H9 (cell line): ENCODE measurements at regions not wholly inside any gene's neighbourhood (a gene's known extent, or its start where the extent isn't known, plus 50 kb on each side); places are given as distances from the start of the nearest gene placed in this dataset.

Source experiments
- DNase-seq: peaks from one replicate; pipeline ENCODE4 v3.0.0-alpha.2; 2017
- H2AFZ ChIP-seq: one replicate; pipeline ENCODE4 v1.6.1; 2013; ENCODE audit warnings: mild to moderate bottlenecking, low read length, control low read depth, moderate library complexity
- H2AK5ac ChIP-seq: 2 replicates; pipeline ENCODE4 v1.6.1; 2013; ENCODE audit warnings: low read length, control low read depth, mixed read lengths; ENCODE audit not compliant: insufficient read length
- H2BK120ac ChIP-seq: one replicate; pipeline ENCODE4 v1.6.1; 2013; ENCODE audit warnings: low read depth, mild to moderate bottlenecking, low read length, control low read depth, inconsistent platforms; ENCODE audit not compliant: poor library complexity, severe bottlenecking
- H2BK12ac ChIP-seq: 2 replicates; pipeline ENCODE4 v1.6.1; 2013; ENCODE audit warnings: low read length, control low read depth, mixed read lengths, low read depth; ENCODE audit not compliant: insufficient read length
- H2BK15ac ChIP-seq: 2 replicates; pipeline ENCODE4 v1.6.1; 2013; ENCODE audit warnings: low read depth, low read length, control low read depth
- H2BK20ac ChIP-seq: one replicate; pipeline ENCODE4 v1.6.1; 2013; ENCODE audit warnings: low read depth, mild to moderate bottlenecking, low read length, control low read depth, inconsistent platforms; ENCODE audit not compliant: poor library complexity, severe bottlenecking
- H2BK5ac ChIP-seq: 2 replicates; pipeline ENCODE4 v1.6.1; 2013; ENCODE audit warnings: low read length, control low read depth, mixed read lengths; ENCODE audit not compliant: insufficient read length
- H3K14ac ChIP-seq: 2 replicates; pipeline ENCODE4 v1.6.1; 2013; ENCODE audit warnings: low read length, control low read depth; ENCODE audit not compliant: insufficient read depth
- H3K18ac ChIP-seq: 2 replicates; pipeline ENCODE4 v1.6.1; 2013; ENCODE audit warnings: low read depth, mild to moderate bottlenecking, mixed read lengths, low read length, control low read depth; ENCODE audit not compliant: insufficient read length
- H3K23ac ChIP-seq: 2 replicates; pipeline ENCODE4 v1.6.1; 2013; ENCODE audit warnings: low read length, control low read depth, mixed read lengths, low read depth; ENCODE audit not compliant: insufficient read length
- H3K23me2 ChIP-seq: 2 replicates; pipeline ENCODE4 v1.6.1; 2013; ENCODE audit warnings: low read depth, mild to moderate bottlenecking, mixed read lengths, low read length, control low read depth; ENCODE audit not compliant: insufficient read length, poor library complexity, severe bottlenecking
- H3K27ac ChIP-seq: 2 replicates; pipeline ENCODE4 v1.5.1; 2013; ENCODE audit warnings: low read length, control low read depth, mixed read lengths, low read depth; ENCODE audit not compliant: insufficient read length
- H3K27me3 ChIP-seq: 2 replicates; pipeline ENCODE4 v1.6.1; 2013; ENCODE audit warnings: low read length, control low read depth, inconsistent platforms; ENCODE audit not compliant: insufficient read depth
- H3K4ac ChIP-seq: 2 replicates; pipeline ENCODE4 v1.6.1; 2013; ENCODE audit warnings: low read depth, mild to moderate bottlenecking, control low read depth, inconsistent platforms, low read length, moderate library complexity
- H3K4me1 ChIP-seq: 2 replicates; pipeline ENCODE4 v1.6.1; 2013; ENCODE audit warnings: low read length, control low read depth, inconsistent platforms; ENCODE audit not compliant: insufficient read depth
- H3K4me2 ChIP-seq: 2 replicates; pipeline ENCODE4 v1.6.1; 2013; ENCODE audit warnings: low read length, control low read depth, mixed read lengths; ENCODE audit not compliant: insufficient read length, insufficient read depth
- H3K56ac ChIP-seq: 2 replicates; pipeline ENCODE4 v1.6.1; 2013; ENCODE audit warnings: low read depth, mild to moderate bottlenecking, mixed read lengths, low read length, control low read depth; ENCODE audit not compliant: insufficient read length
- H3K79me1 ChIP-seq: 2 replicates; pipeline ENCODE4 v1.6.1; 2013; ENCODE audit warnings: low read depth, mild to moderate bottlenecking, moderate library complexity, low read length, control low read depth, inconsistent platforms; ENCODE audit not compliant: insufficient read depth, poor library complexity, severe bottlenecking
- H3K79me2 ChIP-seq: 2 replicates; pipeline ENCODE4 v1.6.1; 2013; ENCODE audit warnings: low read length, control low read depth, inconsistent platforms; ENCODE audit not compliant: insufficient read depth
- H3K9ac ChIP-seq: 2 replicates; pipeline ENCODE4 v1.6.1; 2013; ENCODE audit warnings: low read length, control low read depth, mixed read lengths; ENCODE audit not compliant: insufficient read length; ENCODE audit errors: extremely low read depth
- H3K9me3 ChIP-seq: one replicate; pipeline ENCODE4 v1.6.1; 2013; ENCODE audit warnings: low read depth, low read length, inconsistent platforms; ENCODE audit not compliant: control insufficient read depth
- H3T11ph ChIP-seq: one replicate; pipeline ENCODE4 v1.6.1; 2013; ENCODE audit warnings: mild to moderate bottlenecking, low read length, control low read depth, inconsistent platforms
- H4K20me1 ChIP-seq: one replicate; pipeline ENCODE4 v1.6.1; 2013; ENCODE audit not compliant: control insufficient read depth, insufficient read length, insufficient read depth
- H4K5ac ChIP-seq: 2 replicates; pipeline ENCODE4 v1.6.1; 2013; ENCODE audit warnings: low read depth, mild to moderate bottlenecking, mixed read lengths, low read length, control low read depth; ENCODE audit not compliant: insufficient read length
- H4K8ac ChIP-seq: replicated peaks from 2 replicates; pipeline ENCODE4 v1.6.1; 2013; ENCODE audit warnings: low read length, control low read depth, mixed read lengths, low read depth; ENCODE audit not compliant: insufficient read length
- H4K91ac ChIP-seq: 2 replicates; pipeline ENCODE4 v1.6.1; 2013; ENCODE audit warnings: low read depth, mild to moderate bottlenecking, moderate library complexity, mixed read lengths, low read length, control low read depth; ENCODE audit not compliant: insufficient read length
- H3K27ac Mint-ChIP-seq, 3 experiments: 2 replicates in 2 of 3; 3 replicates in 1 of 3; pipeline ENCODE4 v1.8.0; 2020 to 2021; ENCODE audit warnings: mixed read lengths in 3 of 3, mild to moderate bottlenecking in 1 of 3, moderate library complexity in 1 of 3
- H3K27me3 Mint-ChIP-seq: 2 replicates; pipeline ENCODE4 v1.8.0; 2021; ENCODE audit warnings: low read depth, mild to moderate bottlenecking, moderate library complexity, mixed read lengths
- H3K36me3 Mint-ChIP-seq, 3 experiments: 2 replicates in 2 of 3; 3 replicates in 1 of 3; pipeline ENCODE4 v1.8.0; 2020 to 2021; ENCODE audit warnings: low read depth in 3 of 3, mixed read lengths in 3 of 3; ENCODE audit not compliant: insufficient read depth in 1 of 3
- H3K4me1 Mint-ChIP-seq, 2 experiments: 2 replicates each; pipeline ENCODE4 v1.8.0; 2020; ENCODE audit warnings: mixed read lengths in 2 of 2
- H3K4me3 Mint-ChIP-seq, 2 experiments: 2 replicates in 1 of 2; 3 replicates in 1 of 2; pipeline ENCODE4 v1.8.0; 2020 to 2021; ENCODE audit warnings: mild to moderate bottlenecking in 2 of 2, mixed read lengths in 2 of 2, moderate library complexity in 1 of 2
- H3K9me3 Mint-ChIP-seq, 2 experiments: 2 replicates in 1 of 2; 3 replicates in 1 of 2; pipeline ENCODE4 v1.8.0; 2020; ENCODE audit warnings: mild to moderate bottlenecking in 2 of 2, mixed read lengths in 2 of 2, moderate library complexity in 1 of 2
- WGBS: extraction: QIAGEN DNeasy Blood & Tissue Kit; methylation state at CpG from one replicate; pipeline ENCODE4 v1.1.7; 2013; ENCODE audit warnings: missing lambda C conversion rate, low lambda C conversion rate, mixed read lengths; ENCODE audit not compliant: insufficient read length; ENCODE audit errors: extremely low coverage; 5-methylcytosine and 5-hydroxymethylcytosine counted together
- TF ChIP-seq, protein P1 (sequence below): fragments of 200-600 bp; sonication (generic); conservative IDR thresholded peaks from 3 replicates; pipeline ENCODE4 v1.8.0; 2021; ENCODE audit warnings: antibody characterized with exemption, mild to moderate bottlenecking

DNA sequence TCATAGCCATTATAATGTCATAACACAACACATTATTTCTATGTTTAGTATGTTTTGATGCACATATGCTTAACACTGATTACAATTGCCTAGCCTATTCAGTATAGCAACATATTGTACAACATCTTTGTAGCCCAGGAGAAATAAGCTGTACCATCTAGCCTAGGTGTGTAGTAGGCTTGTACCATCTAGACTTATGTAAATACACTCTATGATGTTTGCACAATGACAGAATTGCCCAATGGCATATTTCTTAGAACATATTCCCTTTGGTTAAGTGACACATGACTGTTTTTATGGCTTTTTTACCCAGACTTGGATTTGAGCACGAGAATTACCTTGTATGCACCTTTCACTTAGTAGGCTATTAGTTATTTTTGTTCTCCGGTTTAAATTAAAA, 64.5 kb upstream of the HIVEP1 start:
- Histone ChIP-seq H4K20me1 (no peaks in the 10 kb centered on the region), H3K4me1 (no peaks in the 10 kb centered on the region), H4K5ac (no peak overlapping the region), H4K91ac (no peak overlapping the region), H3K23ac (no peak overlapping the region), H3K27ac (no peak overlapping the region), H2AFZ (no peak overlapping the region), H3K79me2 (no peaks in the 10 kb centered on the region), H3K9ac (no peak overlapping the region), H3K27me3 (no peaks in the 10 kb centered on the region), H2BK120ac (no peak overlapping the region), H3K4me2 (no peak overlapping the region), H3K14ac (no peak overlapping the region), H3K56ac (no peak overlapping the region), H3T11ph (no peak overlapping the region), H2BK5ac (no peak overlapping the region), H4K8ac (no peak overlapping the region), H2BK12ac (no peak overlapping the region), H2AK5ac (no peak overlapping the region), H3K18ac (no peak overlapping the region), H3K23me2 (no peaks in the 10 kb centered on the region), H2BK15ac (no peak overlapping the region), H3K79me1 (no peaks in the 10 kb centered on the region), H2BK20ac (no peak overlapping the region), H3K9me3 (no peaks in the 10 kb centered on the region), H3K4ac (no peak overlapping the region)
- H3K9me3 Mint-ChIP-seq, result no peaks in the 10 kb centered on the region
- H3K4me3 Mint-ChIP-seq, result no peak overlapping the region
- no peaks in the 10 kb centered on the region for H3K27me3 Mint-ChIP-seq
- TF ChIP-seq, protein P1, sequence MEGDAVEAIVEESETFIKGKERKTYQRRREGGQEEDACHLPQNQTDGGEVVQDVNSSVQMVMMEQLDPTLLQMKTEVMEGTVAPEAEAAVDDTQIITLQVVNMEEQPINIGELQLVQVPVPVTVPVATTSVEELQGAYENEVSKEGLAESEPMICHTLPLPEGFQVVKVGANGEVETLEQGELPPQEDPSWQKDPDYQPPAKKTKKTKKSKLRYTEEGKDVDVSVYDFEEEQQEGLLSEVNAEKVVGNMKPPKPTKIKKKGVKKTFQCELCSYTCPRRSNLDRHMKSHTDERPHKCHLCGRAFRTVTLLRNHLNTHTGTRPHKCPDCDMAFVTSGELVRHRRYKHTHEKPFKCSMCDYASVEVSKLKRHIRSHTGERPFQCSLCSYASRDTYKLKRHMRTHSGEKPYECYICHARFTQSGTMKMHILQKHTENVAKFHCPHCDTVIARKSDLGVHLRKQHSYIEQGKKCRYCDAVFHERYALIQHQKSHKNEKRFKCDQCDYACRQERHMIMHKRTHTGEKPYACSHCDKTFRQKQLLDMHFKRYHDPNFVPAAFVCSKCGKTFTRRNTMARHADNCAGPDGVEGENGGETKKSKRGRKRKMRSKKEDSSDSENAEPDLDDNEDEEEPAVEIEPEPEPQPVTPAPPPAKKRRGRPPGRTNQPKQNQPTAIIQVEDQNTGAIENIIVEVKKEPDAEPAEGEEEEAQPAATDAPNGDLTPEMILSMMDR, result no peak
- no peaks in the 10 kb centered on the region for H3K36me3 Mint-ChIP-seq
- H3K27ac Mint-ChIP-seq, result no peak overlapping the region
- WGBS, result no CpG with 5 or more reads among the region's 2 CpGs
- DNase-seq, result no peak
- H3K4me1 Mint-ChIP-seq, result no peaks in the 10 kb centered on the region
